Activated naive CD8-positive, alpha-beta T cell treated with anti-CD3 and anti-CD28 coated beads, Interleukin-2, amount 10 ng/mL, durations not matched to agents 7 days and 5 days (primary cell): ENCODE measurements at regions not wholly inside any gene's neighbourhood (a gene's known extent, or its start where the extent isn't known, plus 50 kb on each side); places are given as distances from the start of the nearest gene placed in this dataset.

Source experiments
- ATAC-seq: fragments of 150-1000 bp; cut with Tn5 transposase; one replicate; pipeline ENCODE4 v1.10.0; 2021; ENCODE audit warnings: low read depth, moderate library complexity
- POLR2A ChIA-PET: fragments of 350-600 bp; sonication (Branson Sonifier 250); formaldehyde crosslinking; loops from one replicate; lab custom pipeline; 2021; ENCODE audit warnings: antibody characterized with exemption; lab: Charles Lee
- DNase-seq: peaks from one replicate; pipeline ENCODE4 v3.0.0; 2021
- H3K27ac Mint-ChIP-seq: one replicate; pipeline ENCODE4 v1.8.0; 2022; ENCODE audit warnings: mild to moderate bottlenecking, mixed read lengths
- H3K27me3 Mint-ChIP-seq: one replicate; pipeline ENCODE4 v1.8.0; 2022; ENCODE audit warnings: mild to moderate bottlenecking, moderate library complexity, mixed read lengths
- H3K36me3 Mint-ChIP-seq: one replicate; pipeline ENCODE4 v1.8.0; 2021; ENCODE audit warnings: mild to moderate bottlenecking, mixed read lengths
- H3K4me1 Mint-ChIP-seq: one replicate; pipeline ENCODE4 v1.8.0; 2021; ENCODE audit warnings: mixed read lengths
- H3K4me3 Mint-ChIP-seq: one replicate; pipeline ENCODE4 v1.8.0; 2022; ENCODE audit warnings: mild to moderate bottlenecking, moderate library complexity, mixed read lengths
- H3K9me3 Mint-ChIP-seq: one replicate; pipeline ENCODE4 v1.8.0; 2021; ENCODE audit warnings: mixed read lengths

DNA sequence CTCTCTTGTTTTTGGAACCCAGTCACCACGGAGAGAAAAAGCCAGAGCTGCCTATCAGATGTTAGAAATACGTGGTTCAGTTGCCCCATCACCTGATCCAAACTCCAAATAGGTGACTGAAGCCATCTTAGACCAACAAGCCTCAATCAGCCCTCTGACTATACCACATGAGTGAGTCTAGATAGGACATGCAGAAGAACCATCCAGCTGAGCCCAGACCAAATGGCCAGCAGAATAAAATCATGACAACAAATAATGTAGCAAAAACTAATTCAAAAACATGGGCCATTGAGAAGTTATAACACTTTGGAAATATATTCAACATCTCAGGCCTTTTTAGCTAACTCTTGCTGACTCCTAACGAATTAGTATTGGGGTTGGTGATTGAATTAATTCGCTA lies 348.4 kb upstream of the C1orf87 start:
- H3K27ac Mint-ChIP-seq, result no peak overlapping the region
- ATAC-seq (no peak), DNase-seq (no peak)
- no peaks in the 10 kb centered on the region for H3K9me3 Mint-ChIP-seq
- H3K4me3 Mint-ChIP-seq, result no peak overlapping the region
- no peaks in the 10 kb centered on the region for H3K36me3 Mint-ChIP-seq
- POLR2A ChIA-PET, result no interaction called here
- H3K4me1 Mint-ChIP-seq, result no peaks in the 10 kb centered on the region
- no peaks in the 10 kb centered on the region for H3K27me3 Mint-ChIP-seq

DNA sequence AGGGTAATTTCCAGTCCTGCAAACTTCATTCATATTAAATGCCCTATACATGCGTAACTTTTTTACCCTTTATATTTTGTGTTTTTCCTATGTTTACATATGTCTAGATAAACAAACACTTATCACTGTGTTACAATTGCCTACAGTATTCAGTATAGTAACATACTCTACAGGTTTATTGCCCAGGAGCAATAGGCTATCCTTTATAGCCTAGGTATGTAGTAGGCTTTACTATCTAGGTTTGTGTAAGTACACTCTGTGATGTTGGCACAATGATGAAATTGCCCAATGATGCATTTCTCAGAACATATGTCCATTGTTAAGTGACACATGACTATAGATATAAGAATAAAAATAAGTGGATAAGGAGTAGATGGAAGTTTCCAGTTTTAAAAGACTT lies 345.5 kb upstream of the C1orf87 start:
- DNase-seq (no peak), ATAC-seq (no peak)
- Mint-ChIP-seq H3K4me1 (no peaks in the 10 kb centered on the region), H3K27ac (no peak overlapping the region), H3K9me3 (no peaks in the 10 kb centered on the region), H3K27me3 (no peaks in the 10 kb centered on the region), H3K4me3 (no peak overlapping the region), H3K36me3 (no peaks in the 10 kb centered on the region)
- POLR2A ChIA-PET, result no interaction called here

GRCh38 chr1:60415696-60416095 lies 342.1 kb upstream of the C1orf87 start:
- POLR2A ChIA-PET, result no interaction called here
- Mint-ChIP-seq H3K36me3 (no peaks in the 10 kb centered on the region), H3K4me3 (no peak overlapping the region), H3K27me3 (no peaks in the 10 kb centered on the region), H3K9me3 (no peaks in the 10 kb centered on the region), H3K27ac (no peak overlapping the region), H3K4me1 (no peaks in the 10 kb centered on the region)
- ATAC-seq, result no peak
- DNase-seq, result no peak

- H3K9me3 Mint-ChIP-seq, result no peaks in the 10 kb centered on the region
- DNase-seq, result no peak
- POLR2A ChIA-PET, result no interaction called here
- no peak overlapping the region for H3K4me3 Mint-ChIP-seq
- no peak for ATAC-seq
- H3K27me3 Mint-ChIP-seq, result no peaks in the 10 kb centered on the region
- no peak overlapping the region for H3K27ac Mint-ChIP-seq
- no peaks in the 10 kb centered on the region for H3K4me1 Mint-ChIP-seq
- H3K36me3 Mint-ChIP-seq, result no peaks in the 10 kb centered on the region
Observed at GRCh38 chr1:60413091-60413490, 339.5 kb upstream of the C1orf87 start.

GRCh38 chr1:60411591-60411990 lies 338.0 kb upstream of the C1orf87 start:
- no peaks in the 10 kb centered on the region for H3K4me1 Mint-ChIP-seq
- H3K4me3 Mint-ChIP-seq, result no peak overlapping the region
- DNase-seq, result no peak
- H3K36me3 Mint-ChIP-seq, result no peaks in the 10 kb centered on the region
- POLR2A ChIA-PET, result no interaction called here
- no peaks in the 10 kb centered on the region for H3K9me3 Mint-ChIP-seq
- no peaks in the 10 kb centered on the region for H3K27me3 Mint-ChIP-seq
- ATAC-seq, result no peak
- H3K27ac Mint-ChIP-seq, result no peak overlapping the region

- POLR2A ChIA-PET, result no interaction called here
- H3K4me3 Mint-ChIP-seq, result no peak overlapping the region
- H3K27ac Mint-ChIP-seq, result no peak overlapping the region
- ATAC-seq (no peak), DNase-seq (no peak)
- no peaks in the 10 kb centered on the region for H3K27me3 Mint-ChIP-seq
- H3K9me3 Mint-ChIP-seq, result no peaks in the 10 kb centered on the region
- H3K4me1 Mint-ChIP-seq, result no peaks in the 10 kb centered on the region
- no peaks in the 10 kb centered on the region for H3K36me3 Mint-ChIP-seq
Observed at GRCh38 chr1:60402816-60403215, 329.2 kb upstream of the C1orf87 start.

- ATAC-seq (no peak), DNase-seq (no peak)
- H3K4me3 Mint-ChIP-seq, result no peak overlapping the region
- no peaks in the 10 kb centered on the region for H3K36me3 Mint-ChIP-seq
- no peaks in the 10 kb centered on the region for H3K9me3 Mint-ChIP-seq
- H3K27ac Mint-ChIP-seq, result no peak overlapping the region
- POLR2A ChIA-PET, result no interaction called here
- H3K4me1 Mint-ChIP-seq, result no peaks in the 10 kb centered on the region
- H3K27me3 Mint-ChIP-seq, result no peaks in the 10 kb centered on the region
Observed at GRCh38 chr1:60402216-60402615, 328.6 kb upstream of the C1orf87 start.

GRCh38 chr1:60394436-60394835 lies 320.9 kb upstream of the C1orf87 start:
- H3K9me3 Mint-ChIP-seq, result no peaks in the 10 kb centered on the region
- H3K36me3 Mint-ChIP-seq, result no peaks in the 10 kb centered on the region
- H3K4me3 Mint-ChIP-seq, result no peak overlapping the region
- H3K4me1 Mint-ChIP-seq, result no peaks in the 10 kb centered on the region
- ATAC-seq (no peak), DNase-seq (no peak)
- POLR2A ChIA-PET, result no interaction called here
- no peak overlapping the region for H3K27ac Mint-ChIP-seq
- H3K27me3 Mint-ChIP-seq, result no peaks in the 10 kb centered on the region

- no peaks in the 10 kb centered on the region for H3K9me3 Mint-ChIP-seq
- POLR2A ChIA-PET, result no interaction called here
- no peak for DNase-seq
- no peaks in the 10 kb centered on the region for H3K36me3 Mint-ChIP-seq
- no peak for ATAC-seq
- H3K27me3 Mint-ChIP-seq, result no peaks in the 10 kb centered on the region
- H3K27ac Mint-ChIP-seq, result no peak overlapping the region
- no peaks in the 10 kb centered on the region for H3K4me1 Mint-ChIP-seq
- no peak overlapping the region for H3K4me3 Mint-ChIP-seq
Observed at GRCh38 chr1:60390593-60391282, 317.2 kb upstream of the C1orf87 start.

GRCh38 chr1:60388092-60388987 lies 314.8 kb upstream of the C1orf87 start:
- no peak for ATAC-seq
- Mint-ChIP-seq H3K4me3 (no peak overlapping the region), H3K9me3 (no peaks in the 10 kb centered on the region), H3K4me1 (no peaks in the 10 kb centered on the region), H3K36me3 (no peaks in the 10 kb centered on the region), H3K27me3 (no peaks in the 10 kb centered on the region), H3K27ac (no peak overlapping the region)
- no peak for DNase-seq
- POLR2A ChIA-PET, result no interaction called here

DNA sequence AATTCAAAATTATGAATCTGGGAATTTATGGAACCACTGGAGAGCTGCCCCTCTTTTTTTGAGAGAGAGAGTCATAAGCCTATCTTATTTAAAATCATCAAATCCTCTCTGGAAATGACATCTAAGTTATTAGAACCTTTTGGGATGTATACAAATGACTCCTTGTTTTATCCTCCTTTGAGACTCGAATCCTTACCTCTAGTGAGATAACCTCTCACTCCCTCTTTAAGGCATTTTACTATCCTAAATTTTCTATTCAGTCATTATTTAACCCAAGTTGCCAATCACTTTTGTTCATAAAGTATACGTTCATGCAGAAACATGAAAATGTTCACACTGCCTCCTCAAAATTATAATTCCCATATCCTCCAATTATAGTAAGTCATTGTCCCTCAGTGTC lies 313.6 kb upstream of the C1orf87 start:
- Mint-ChIP-seq H3K4me1 (no peaks in the 10 kb centered on the region), H3K27me3 (no peaks in the 10 kb centered on the region), H3K36me3 (no peaks in the 10 kb centered on the region), H3K9me3 (no peaks in the 10 kb centered on the region), H3K4me3 (no peak overlapping the region), H3K27ac (no peak overlapping the region)
- ATAC-seq (no peak), DNase-seq (no peak)
- POLR2A ChIA-PET, result no interaction called here

DNA sequence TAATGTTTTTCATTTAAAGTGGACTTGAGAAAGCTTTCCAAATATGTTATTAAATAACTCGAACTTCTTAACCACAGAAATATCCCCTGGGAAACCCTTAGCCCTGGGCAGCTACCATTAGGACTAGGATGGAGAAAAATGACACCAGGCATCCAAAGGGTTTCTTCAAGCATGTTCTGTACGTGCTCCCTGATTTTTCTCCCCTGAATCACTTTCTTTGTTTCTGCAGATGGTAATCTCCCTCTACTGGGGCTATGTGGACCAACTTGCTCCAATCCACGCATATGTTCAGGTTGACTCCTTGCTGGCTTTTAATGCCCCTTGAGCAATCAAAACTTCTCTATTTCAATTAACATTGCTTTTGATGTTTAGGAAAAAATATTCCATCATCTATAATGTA lies 312.7 kb upstream of the C1orf87 start:
- Mint-ChIP-seq H3K27me3 (no peaks in the 10 kb centered on the region), H3K27ac (no peak overlapping the region), H3K9me3 (no peaks in the 10 kb centered on the region), H3K4me1 (no peaks in the 10 kb centered on the region), H3K4me3 (no peak overlapping the region), H3K36me3 (no peaks in the 10 kb centered on the region)
- no peak for ATAC-seq
- DNase-seq, result no peak
- POLR2A ChIA-PET, result no interaction called here

DNA sequence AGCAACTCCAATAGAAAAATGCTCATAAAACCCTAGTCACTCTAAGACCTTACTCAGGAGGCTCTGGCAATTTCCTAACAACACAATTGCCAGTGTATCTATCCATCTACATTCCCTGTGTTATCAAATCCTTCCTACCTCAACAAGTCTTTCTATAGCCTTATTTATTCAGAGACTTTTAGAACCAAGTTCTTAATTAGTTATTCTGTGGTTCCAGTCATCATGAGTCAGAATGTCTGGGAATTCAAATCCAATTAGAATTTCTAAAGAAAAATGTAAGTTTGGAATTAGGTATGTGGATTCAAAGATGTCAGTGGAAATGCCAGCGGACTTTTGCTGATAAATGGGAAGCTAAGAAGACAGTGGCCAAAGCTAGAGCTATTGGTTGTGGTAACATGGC lies 302.6 kb upstream of the C1orf87 start:
- POLR2A ChIA-PET, result no interaction called here
- Mint-ChIP-seq H3K27ac (no peak overlapping the region), H3K4me1 (no peaks in the 10 kb centered on the region), H3K27me3 (no peaks in the 10 kb centered on the region), H3K36me3 (no peaks in the 10 kb centered on the region), H3K9me3 (peaks cover 3% of the 10 kb centered on the region), H3K4me3 (no peak overlapping the region)
- DNase-seq (no peak), ATAC-seq (no peak)

- Mint-ChIP-seq H3K9me3 (peaks cover 5% of the 10 kb centered on the region), H3K27me3 (no peaks in the 10 kb centered on the region), H3K27ac (no peak overlapping the region), H3K4me1 (no peaks in the 10 kb centered on the region), H3K36me3 (no peaks in the 10 kb centered on the region), H3K4me3 (no peak overlapping the region)
- no peak for DNase-seq
- ATAC-seq, result no peak
- POLR2A ChIA-PET, result no interaction called here
Observed at GRCh38 chr1:60374537-60374936, 301.0 kb upstream of the C1orf87 start.
